HG02973 (cell line): ENCODE measurements at regions not wholly inside any gene's neighbourhood (a gene's known extent, or its start where the extent isn't known, plus 50 kb on each side); places are given as distances from the start of the nearest gene placed in this dataset.
"Not testable (repeated sequence)": the region's sequence is repeated elsewhere in the genome, so short reads cannot be mapped to it uniquely, and the experiment has no call there.

ENCODE experiments used
- ATAC-seq: cut with Tn5 transposase; IDR thresholded peaks from one replicate; pipeline ENCODE4 v1.9.1; 2021; ENCODE audit warnings: moderate library complexity; ENCODE audit not compliant: unreplicated experiment

DNA sequence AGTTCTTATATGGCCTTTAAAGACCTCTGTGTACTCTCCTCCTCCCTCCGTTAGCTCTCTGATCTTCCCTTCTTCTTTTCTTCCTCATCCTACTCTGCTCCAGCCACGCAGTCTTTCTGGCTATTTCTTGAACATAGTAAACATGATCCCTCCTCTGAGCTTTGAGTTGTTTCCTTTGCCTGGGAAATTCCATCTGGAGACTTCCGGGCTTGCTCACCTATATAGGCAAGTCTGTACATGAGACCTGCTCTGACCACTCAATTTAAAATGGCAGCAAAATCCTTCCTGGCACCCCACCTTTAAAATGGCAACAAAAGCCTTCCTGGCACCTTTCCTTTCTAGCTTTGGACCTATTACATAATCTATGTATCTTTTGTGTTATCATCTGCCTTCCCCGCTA is 517.6 kb downstream of the TTLL7 start:
- not testable (repeated sequence) for ATAC-seq

DNA sequence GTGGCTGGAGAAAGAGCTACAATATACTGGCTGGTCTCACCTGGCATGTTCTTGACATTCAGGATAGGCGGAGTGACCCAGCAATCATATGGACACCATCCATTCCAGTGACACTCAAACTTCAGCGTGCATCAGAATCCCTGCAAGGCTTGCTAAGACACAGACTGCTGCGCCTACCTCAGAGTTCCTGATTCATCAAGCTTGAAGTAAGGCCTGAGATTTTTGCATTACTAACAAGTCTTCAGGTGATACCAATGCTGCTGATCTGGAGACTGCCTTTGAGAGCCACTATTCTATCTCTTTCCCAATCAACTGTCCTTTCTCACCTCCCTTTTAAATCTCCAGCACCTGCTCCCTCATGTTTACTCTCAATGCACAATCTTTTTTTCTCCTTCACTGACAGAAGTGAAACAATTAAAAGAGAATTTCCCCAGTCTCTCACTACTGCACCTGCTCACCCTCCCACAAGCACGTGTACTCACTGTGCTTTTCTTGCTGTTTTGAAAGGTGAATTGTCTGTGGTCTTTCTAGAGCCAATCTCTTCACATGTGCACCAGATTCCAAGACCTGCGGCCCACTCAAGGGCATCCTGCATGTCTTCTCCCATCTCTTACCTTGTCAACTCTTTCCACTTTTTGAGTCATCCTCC is 519.2 kb downstream of the TTLL7 start:
- peak; percentile 52 for ATAC-seq

- not testable (repeated sequence) for ATAC-seq
Observed at GRCh38 chr1:83478127-83478526, 520.8 kb downstream of the TTLL7 start.

- ATAC-seq: peak; percentile 77
Observed at GRCh38 chr1:83476518-83476917, 522.4 kb downstream of the TTLL7 start.

DNA sequence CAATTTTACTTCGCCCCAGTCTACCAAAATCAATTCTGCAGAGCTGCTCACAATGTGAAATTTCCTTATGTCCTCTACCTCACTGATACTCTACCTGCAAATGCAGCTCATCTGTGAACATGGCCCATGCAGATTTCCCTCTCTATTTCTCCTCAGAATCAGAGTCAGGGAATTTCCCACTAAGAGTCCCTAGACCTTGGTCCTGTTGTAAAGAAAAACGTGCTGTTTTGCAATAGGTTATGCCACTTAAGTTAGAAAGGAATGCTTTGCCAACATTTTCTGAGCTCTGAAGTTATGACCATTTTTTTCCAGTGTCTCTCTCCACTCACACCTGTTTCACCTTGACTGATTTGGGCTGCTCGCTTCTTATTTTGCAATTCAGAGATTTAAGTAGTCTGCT is 524.0 kb downstream of the TTLL7 start:
- not testable (repeated sequence) for ATAC-seq

DNA sequence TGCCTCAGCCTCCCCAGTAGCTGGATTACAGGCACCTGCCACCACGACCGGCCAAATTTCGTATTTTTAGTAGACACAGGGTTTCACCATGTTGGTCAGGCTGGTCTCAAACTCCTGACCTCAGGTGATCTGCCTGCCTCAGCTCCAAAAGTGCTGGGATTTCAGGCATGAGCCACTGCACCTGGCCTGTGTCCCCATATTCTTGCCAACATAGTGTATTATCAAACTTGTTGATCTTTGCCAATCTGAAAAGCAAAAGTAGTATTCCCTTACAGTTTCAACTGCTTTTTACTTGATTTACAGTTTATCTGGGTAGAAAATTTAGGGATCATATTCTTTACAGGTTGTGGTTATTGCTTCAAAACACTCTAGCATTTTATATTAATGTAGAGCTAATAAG is 524.9 kb downstream of the TTLL7 start:
- ATAC-seq: not testable (repeated sequence)

- not testable (repeated sequence) for ATAC-seq
Observed at GRCh38 chr1:83472066-83472465, 526.9 kb downstream of the TTLL7 start.

DNA sequence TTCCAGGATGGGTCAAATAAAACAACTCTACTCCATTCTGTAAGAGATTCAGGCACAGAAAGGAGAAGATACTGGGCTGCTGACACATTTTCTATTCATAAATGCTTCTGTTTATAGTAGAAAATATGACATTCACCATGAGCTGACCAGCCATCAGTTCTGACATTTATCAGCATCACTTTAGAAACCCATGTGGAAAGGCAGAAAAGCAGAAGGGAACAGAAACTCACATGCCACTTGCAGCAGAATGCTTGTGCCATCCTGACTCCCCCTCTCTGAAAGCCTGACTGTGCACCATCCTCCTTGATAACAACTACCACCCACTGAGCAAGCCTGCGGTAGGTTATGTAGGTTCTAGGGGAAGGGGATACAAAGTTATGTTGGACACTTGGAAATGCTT is 527.7 kb downstream of the TTLL7 start:
- ATAC-seq: not testable (repeated sequence)

DNA sequence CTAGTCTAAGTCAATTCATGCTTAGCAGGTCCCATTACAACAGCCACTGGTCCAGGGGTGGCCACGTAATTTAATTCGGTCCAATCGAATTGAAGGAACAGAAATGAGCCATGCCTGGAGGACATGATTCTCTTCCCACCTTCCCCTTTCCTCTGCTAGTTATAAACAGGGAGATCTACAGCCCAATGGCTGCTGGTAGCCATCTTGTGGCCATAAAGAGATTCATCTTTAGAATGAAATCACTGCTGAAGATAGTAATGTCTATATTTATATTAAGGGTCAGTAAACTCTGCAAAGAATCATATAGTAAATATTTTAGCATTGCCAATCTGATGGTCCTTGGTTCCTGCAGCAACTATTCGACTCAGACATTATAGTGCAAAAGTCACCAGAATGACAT is 530.6 kb downstream of the TTLL7 start:
- not testable (repeated sequence) for ATAC-seq

- not testable (repeated sequence) for ATAC-seq
Observed at GRCh38 chr1:83457735-83458248, 541.1 kb downstream of the TTLL7 start.

DNA sequence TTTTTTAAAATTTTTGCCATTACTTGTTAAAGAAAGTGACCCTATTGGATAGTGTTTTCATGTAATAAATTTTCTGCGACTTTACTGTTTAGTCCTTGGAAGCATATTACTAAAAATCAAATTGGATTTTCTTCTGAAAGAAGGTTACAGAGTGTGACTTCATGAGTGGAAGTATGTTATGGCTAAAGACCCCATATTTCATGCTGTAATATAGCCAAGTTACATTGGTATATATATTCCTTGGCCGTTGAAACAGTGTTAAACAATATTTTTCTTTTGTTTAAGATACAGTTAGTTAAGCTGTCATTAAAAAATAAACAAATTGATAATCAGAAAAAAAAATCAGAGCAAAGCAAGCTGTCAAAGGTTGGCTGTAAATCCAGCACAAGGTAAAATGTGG is 541.7 kb downstream of the TTLL7 start:
- ATAC-seq: not testable (repeated sequence)

DNA sequence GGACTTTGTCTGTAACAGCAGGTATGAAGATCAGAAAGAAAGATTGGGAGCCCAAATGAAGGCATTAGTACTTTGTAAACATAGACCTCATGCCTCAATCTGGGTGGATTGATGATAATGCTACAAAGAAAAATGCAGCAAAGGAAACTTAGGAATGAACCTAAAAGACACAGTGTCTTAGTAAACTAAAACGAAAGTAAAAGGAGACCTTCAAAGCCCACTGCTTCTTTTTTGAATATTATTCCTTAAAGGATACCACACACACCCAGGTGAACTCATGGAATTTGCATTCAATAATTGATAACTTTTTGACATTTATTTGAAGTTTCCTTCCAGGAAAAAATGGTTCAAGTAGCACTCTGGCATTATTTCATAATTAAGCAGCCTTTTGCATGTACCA is 543.2 kb downstream of the TTLL7 start:
- ATAC-seq: not testable (repeated sequence)

GRCh38 chr1:83445873-83446272 is 553.1 kb downstream of the TTLL7 start:
- not testable (repeated sequence) for ATAC-seq

- ATAC-seq: not testable (repeated sequence)
Observed at GRCh38 chr1:83442412-83442811, 556.5 kb downstream of the TTLL7 start.

DNA sequence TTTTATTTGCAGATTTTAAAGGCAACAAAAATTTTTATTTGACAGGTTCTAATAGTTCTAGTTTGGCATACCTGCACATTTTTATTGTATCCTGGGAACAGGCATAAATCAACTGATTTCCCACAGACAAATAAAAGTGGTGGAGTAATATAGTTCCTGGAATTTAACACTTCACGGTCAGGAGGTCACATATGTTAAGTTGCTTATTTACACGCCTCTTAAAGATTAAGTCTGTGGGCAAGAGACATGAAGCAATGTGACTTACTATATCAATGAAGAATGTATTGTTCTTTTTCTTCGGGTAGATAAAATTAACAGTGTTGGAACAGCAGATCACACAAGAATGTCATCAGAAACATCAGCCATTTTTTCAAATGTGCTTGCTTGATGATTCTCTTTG is 558.3 kb downstream of the TTLL7 start:
- ATAC-seq: not testable (repeated sequence)

DNA sequence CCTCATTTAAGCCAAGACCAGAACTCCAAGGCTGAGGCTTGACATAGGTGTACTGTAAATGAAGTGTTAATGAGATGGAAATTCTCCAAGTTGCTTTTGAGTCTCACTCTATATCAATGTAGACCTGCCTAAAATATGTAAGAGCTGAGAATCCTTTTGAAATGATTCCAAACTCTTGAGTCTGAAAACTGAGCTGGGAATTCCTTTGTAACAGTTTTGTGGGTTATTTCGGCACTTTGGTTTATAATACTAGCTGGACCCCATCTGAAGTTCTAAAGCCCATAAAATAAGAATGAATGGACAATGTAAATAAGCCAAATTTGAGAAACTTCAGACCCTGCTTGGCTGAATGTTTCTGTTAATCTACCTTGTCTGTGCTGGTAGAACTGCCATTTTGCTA is 558.9 kb downstream of the TTLL7 start:
- ATAC-seq: not testable (repeated sequence)

GRCh38 chr1:83438316-83438715 is 560.6 kb downstream of the TTLL7 start:
- not testable (repeated sequence) for ATAC-seq

DNA sequence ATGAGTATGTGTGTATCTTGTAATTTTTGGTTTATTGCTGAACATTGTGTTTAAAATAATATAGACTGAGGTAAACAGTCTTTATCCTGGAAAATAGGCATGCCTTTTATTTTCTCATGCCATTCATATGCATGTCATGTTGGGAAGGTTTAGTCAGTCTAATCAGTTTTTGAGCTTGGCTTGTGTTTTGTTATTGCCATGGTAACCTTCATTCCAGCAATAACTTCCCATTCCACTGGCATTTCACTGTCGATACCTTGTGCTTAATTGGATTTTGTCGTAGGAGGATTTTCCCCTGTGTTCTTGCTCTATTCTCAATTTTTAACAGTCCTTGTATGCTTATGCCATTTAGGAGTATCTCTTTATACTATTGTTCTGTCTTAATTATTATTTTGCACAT is 563.6 kb downstream of the TTLL7 start:
- not testable (repeated sequence) for ATAC-seq

DNA sequence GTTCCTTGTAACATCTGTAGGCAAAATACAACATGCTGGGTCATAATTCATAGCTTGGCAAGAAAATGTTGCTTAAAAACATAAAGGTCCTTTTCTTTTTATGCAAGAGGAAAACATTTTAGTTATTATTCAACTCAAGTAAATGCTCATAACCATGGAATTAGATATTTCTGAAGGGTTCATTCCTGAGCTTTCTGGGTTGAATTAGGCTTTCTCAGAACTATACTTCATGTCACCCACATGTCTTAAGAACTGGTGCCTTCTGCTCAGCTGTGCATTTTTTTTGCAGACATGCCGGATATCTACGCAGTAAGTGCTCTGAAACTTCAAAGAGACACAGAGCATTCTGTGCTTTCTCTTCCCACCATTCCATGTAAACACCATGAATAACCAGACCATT is 571.4 kb downstream of the TTLL7 start:
- not testable (repeated sequence) for ATAC-seq

DNA sequence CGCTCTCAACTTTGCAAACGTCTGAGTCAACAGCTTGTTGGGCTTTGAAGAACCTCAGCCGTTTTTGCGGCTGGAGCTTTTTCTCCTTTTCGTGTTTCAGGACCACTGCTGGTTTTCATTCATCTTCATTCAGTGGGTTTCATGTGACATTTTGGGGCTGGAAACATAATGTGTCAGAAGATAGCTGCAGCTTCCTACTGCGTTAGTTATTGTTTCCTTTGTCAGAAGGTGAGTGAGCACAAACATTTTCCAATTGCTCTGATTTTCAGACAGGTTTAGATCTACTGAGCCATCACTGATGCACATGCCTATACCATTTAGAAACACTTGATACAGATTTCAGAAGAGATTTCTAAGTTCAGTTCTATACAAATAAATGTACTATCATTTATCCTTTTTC is 575.5 kb downstream of the TTLL7 start:
- not testable (repeated sequence) for ATAC-seq

DNA sequence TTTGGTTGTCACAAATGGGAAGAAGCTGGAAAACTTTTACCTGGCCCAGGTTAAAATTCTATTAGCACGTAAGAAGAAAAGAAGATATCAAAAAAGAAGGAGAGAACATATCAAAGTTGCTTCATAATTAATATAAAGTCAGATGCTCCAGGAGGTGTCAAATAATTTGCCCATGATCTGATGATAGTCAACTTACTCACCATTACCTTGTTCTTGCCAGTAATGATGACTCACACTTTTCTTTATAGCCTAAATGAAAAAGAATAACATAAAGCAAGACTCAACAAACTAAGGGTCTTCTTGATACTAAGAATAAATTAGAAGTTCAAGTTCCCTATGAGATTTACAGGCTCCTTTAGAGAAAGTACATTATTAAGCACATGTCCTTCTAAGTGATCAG is 580.4 kb downstream of the TTLL7 start:
- ATAC-seq: no peak

DNA sequence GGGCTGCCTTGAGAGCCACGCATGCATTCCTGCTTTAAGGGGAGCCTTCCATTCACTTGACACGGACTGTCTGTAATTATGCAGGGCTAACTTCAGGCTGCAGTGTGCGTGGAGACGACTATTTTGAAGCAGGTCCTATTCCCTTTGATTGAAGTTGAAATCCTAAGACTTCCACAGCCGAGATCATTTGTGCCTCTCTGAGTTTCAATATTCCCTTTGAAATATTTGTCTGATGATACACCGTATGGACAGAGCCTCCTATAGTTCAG is 585.2 kb downstream of the TTLL7 start:
- ATAC-seq: not testable (repeated sequence)
